Hepatocyte (in vitro differentiated cells): ENCODE measurements at regions not wholly inside any gene's neighbourhood (a gene's known extent, or its start where the extent isn't known, plus 50 kb on each side); places are given as distances from the start of the nearest gene placed in this dataset.

Experiments used
- DNase-seq: peaks from one replicate; pipeline ENCODE4 v3.0.0-alpha.2; 2016; ENCODE audit warnings: low spot score
- H2AFZ ChIP-seq: fragments of 200-600 bp; sonication (generic); 2 replicates; pipeline ENCODE4 v1.6.0; 2016; ENCODE audit warnings: antibody characterized with exemption, mild to moderate bottlenecking
- H3K27ac ChIP-seq: fragments of 200-600 bp; sonication (generic); 2 replicates; pipeline ENCODE4 v1.5.1; 2016; ENCODE audit warnings: mild to moderate bottlenecking
- H3K27me3 ChIP-seq: fragments of 200-600 bp; sonication (generic); 2 replicates; pipeline ENCODE4 v1.6.1; 2016
- H3K36me3 ChIP-seq: fragments of 200-600 bp; sonication (generic); replicated peaks from 2 replicates; pipeline ENCODE4 v1.5.1; 2016; ENCODE audit warnings: low read depth; ENCODE audit not compliant: insufficient read depth
- H3K4me1 ChIP-seq: fragments of 200-600 bp; sonication (generic); 2 replicates; pipeline ENCODE4 v1.5.1; 2016; ENCODE audit warnings: mild to moderate bottlenecking, moderate library complexity; ENCODE audit not compliant: insufficient read depth
- H3K4me2 ChIP-seq: fragments of 200-600 bp; sonication (generic); 2 replicates; pipeline ENCODE4 v1.6.0; 2016
- H3K4me3 ChIP-seq: fragments of 200-600 bp; sonication (generic); 2 replicates; pipeline ENCODE4 v1.5.1; 2016; ENCODE audit warnings: mild to moderate bottlenecking
- H3K79me2 ChIP-seq: fragments of 200-600 bp; sonication (generic); 2 replicates; pipeline ENCODE4 v1.6.0; 2017; ENCODE audit warnings: mild to moderate bottlenecking
- H3K9me2 ChIP-seq: fragments of 200-600 bp; sonication (generic); replicated peaks from 2 replicates; pipeline ENCODE4 v1.6.0; 2017; ENCODE audit warnings: mild to moderate bottlenecking; ENCODE audit not compliant: insufficient read depth
- H3K9me3 ChIP-seq: fragments of 200-600 bp; sonication (generic); 2 replicates; pipeline ENCODE4 v1.5.1; 2016; ENCODE audit warnings: low read depth, mild to moderate bottlenecking
- H4K20me1 ChIP-seq: fragments of 200-600 bp; sonication (generic); 2 replicates; pipeline ENCODE4 v1.6.0; 2016; ENCODE audit warnings: mild to moderate bottlenecking; ENCODE audit not compliant: insufficient read depth, poor library complexity, severe bottlenecking
- EZH2 ChIP-seq: fragments of 200-600 bp; sonication (generic); IDR thresholded peaks from 2 replicates; pipeline ENCODE4 v1.6.1; 2016; ENCODE audit warnings: antibody characterized with exemption, mild to moderate bottlenecking, borderline replicate concordance
- EZH2phosphoT487 ChIP-seq: fragments of 200-600 bp; sonication (generic); IDR thresholded peaks from one replicate; pipeline ENCODE4 v1.6.1; 2018; ENCODE audit warnings: antibody characterized with exemption, mild to moderate bottlenecking, low read depth, moderate library complexity; ENCODE audit not compliant: unreplicated experiment, severe bottlenecking
- WGBS: methylation state at CpG from one replicate; pipeline ENCODE4 v1.1.6; 2016; ENCODE audit warnings: low lambda C conversion rate; ENCODE audit errors: missing lambda C conversion rate; 5-methylcytosine and 5-hydroxymethylcytosine counted together
- TF ChIP-seq, protein P1 (sequence below): fragments of 200-600 bp; sonication (generic); IDR thresholded peaks from 2 replicates; pipeline ENCODE4 v1.5.1; 2016; ENCODE audit warnings: antibody characterized with exemption, mild to moderate bottlenecking; ENCODE audit not compliant: poor library complexity

DNA sequence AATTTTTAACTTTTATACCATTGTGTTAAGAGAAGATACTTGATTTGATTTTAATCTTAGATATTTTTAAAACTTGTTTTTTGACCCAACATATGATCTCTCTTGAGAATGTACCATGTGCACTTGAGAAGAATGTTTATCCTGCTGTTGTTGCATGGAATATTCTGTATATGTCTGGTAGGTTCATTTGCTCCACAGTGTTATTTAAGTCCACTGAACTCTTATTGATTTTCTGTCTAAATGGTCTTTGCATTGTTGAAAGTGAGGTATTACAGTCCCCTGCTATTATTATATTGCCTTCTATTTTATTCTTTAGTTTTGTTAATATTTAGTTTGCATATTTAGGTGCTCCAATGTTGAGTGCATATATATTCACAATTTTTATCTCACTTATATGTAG lies 397.3 kb upstream of the CCDC179 start:
- Histone ChIP-seq H3K4me1 (no peaks in the 10 kb centered on the region), H3K27me3 (no peaks in the 10 kb centered on the region), H3K4me2 (no peak overlapping the region), H3K4me3 (no peak overlapping the region), H3K79me2 (no peaks in the 10 kb centered on the region), H4K20me1 (no peaks in the 10 kb centered on the region), H3K9me3 (no peaks in the 10 kb centered on the region), H3K9me2 (no peaks in the 10 kb centered on the region), H3K36me3 (no peaks in the 10 kb centered on the region), H3K27ac (no peak overlapping the region), H2AFZ (no peak overlapping the region)
- TF ChIP-seq EZH2 (no peak), EZH2phosphoT487 (no peak)
- TF ChIP-seq, protein P1, sequence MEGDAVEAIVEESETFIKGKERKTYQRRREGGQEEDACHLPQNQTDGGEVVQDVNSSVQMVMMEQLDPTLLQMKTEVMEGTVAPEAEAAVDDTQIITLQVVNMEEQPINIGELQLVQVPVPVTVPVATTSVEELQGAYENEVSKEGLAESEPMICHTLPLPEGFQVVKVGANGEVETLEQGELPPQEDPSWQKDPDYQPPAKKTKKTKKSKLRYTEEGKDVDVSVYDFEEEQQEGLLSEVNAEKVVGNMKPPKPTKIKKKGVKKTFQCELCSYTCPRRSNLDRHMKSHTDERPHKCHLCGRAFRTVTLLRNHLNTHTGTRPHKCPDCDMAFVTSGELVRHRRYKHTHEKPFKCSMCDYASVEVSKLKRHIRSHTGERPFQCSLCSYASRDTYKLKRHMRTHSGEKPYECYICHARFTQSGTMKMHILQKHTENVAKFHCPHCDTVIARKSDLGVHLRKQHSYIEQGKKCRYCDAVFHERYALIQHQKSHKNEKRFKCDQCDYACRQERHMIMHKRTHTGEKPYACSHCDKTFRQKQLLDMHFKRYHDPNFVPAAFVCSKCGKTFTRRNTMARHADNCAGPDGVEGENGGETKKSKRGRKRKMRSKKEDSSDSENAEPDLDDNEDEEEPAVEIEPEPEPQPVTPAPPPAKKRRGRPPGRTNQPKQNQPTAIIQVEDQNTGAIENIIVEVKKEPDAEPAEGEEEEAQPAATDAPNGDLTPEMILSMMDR = no peak
- no peak for DNase-seq

DNA sequence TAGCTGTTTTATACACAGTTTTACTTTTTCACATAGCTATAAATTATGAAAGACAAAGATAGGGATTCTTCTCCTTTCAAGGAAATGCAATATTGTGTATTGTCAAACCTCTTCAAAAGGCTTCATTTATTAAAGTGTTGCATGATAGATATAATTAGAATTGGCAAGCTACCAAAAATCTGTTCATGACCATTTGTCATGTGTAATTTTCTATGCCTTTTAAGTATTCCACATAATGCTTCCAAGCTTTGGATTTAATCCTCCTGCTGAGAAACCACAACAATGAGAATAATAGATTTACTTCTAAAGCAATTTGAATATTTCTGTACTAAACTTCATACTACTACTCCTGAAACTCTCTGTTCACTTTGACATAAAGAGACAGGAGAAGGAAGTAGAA lies 403.2 kb upstream of the CCDC179 start:
- no peak overlapping the region for H2AFZ ChIP-seq
- H3K4me1 ChIP-seq = no peaks in the 10 kb centered on the region
- no peaks in the 10 kb centered on the region for H4K20me1 ChIP-seq
- H3K36me3 ChIP-seq = no peaks in the 10 kb centered on the region
- H3K9me2 ChIP-seq = no peaks in the 10 kb centered on the region
- no peaks in the 10 kb centered on the region for H3K27me3 ChIP-seq
- no peaks in the 10 kb centered on the region for H3K9me3 ChIP-seq
- no peak for DNase-seq
- H3K4me2 ChIP-seq = no peak overlapping the region
- H3K4me3 ChIP-seq = no peak overlapping the region
- TF ChIP-seq EZH2 = no peak
- TF ChIP-seq, protein P1 = no peak
- TF ChIP-seq EZH2phosphoT487 = no peak
- H3K27ac ChIP-seq = no peak overlapping the region
- no peaks in the 10 kb centered on the region for H3K79me2 ChIP-seq

DNA sequence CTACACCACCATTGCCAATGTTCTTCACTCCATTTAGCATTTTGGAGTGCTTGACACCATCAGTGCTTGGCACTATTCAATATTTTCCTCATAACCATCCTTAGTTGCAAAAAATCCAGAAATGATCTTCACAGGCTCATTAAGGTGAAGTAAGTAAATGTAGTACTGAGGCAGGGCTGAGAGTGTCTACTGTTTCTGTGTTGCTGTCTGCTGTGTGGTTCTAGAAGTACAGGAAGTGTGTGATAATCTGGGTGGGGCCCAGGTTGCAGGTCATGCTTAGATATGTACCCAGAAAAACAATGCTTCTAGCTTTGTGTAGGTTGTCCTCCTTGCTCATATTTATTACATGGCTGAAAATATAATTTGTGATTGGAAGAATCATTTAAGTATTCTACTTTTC lies 411.8 kb upstream of the CCDC179 start:
- Histone ChIP-seq H3K79me2 (no peaks in the 10 kb centered on the region), H3K4me2 (no peak overlapping the region), H3K27ac (no peak overlapping the region), H3K9me3 (no peaks in the 10 kb centered on the region), H3K4me1 (no peaks in the 10 kb centered on the region), H4K20me1 (no peaks in the 10 kb centered on the region), H3K9me2 (no peaks in the 10 kb centered on the region), H2AFZ (no peak overlapping the region), H3K27me3 (no peaks in the 10 kb centered on the region), H3K4me3 (no peak overlapping the region), H3K36me3 (no peaks in the 10 kb centered on the region)
- DNase-seq = no peak
- TF ChIP-seq EZH2 (no peak), EZH2phosphoT487 (no peak)
- TF ChIP-seq, protein P1 = no peak

DNA sequence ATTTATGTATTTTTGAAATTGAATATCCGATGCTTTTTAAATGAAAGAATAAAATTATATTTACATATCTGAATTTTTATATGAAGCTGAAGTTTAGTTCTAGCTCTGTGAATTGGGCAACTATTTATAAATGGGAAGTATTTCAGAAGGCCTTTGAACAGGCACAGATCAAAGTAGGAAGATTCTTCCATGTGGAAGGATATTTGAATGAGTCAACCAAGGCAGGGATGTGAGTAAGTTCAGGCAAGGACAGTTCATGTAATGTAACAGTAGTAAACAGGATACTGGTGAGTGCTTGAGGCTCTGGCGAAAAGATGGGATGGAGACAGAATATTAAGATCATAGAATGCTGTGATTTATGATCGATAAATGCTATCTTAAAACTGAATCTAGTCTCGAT lies 417.8 kb upstream of the CCDC179 start:
- H3K27ac ChIP-seq = no peak overlapping the region
- TF ChIP-seq, protein P1 = no peak
- TF ChIP-seq EZH2phosphoT487 (no peak), EZH2 (no peak)
- no peaks in the 10 kb centered on the region for H3K36me3 ChIP-seq
- H3K4me1 ChIP-seq = no peaks in the 10 kb centered on the region
- WGBS = 87% methylated on average over 4 of the region's 4 CpGs
- H4K20me1 ChIP-seq = no peaks in the 10 kb centered on the region
- no peak overlapping the region for H3K4me3 ChIP-seq
- H3K79me2 ChIP-seq = no peaks in the 10 kb centered on the region
- H3K27me3 ChIP-seq = no peaks in the 10 kb centered on the region
- H3K9me3 ChIP-seq = no peaks in the 10 kb centered on the region
- H2AFZ ChIP-seq = no peak overlapping the region
- no peak for DNase-seq
- H3K9me2 ChIP-seq = no peaks in the 10 kb centered on the region
- no peak overlapping the region for H3K4me2 ChIP-seq
